ENCODE measurements at regions not wholly inside any gene's neighbourhood (a gene's known extent, or its start where the extent isn't known, plus 50 kb on each side); places are given as distances from the start of the nearest gene placed in this dataset.
"Not testable (repeated sequence)": the region's sequence is repeated elsewhere in the genome, so short reads cannot be mapped to it uniquely, and the experiment has no call there.

- DNase-seq, result no peak
Observed at GRCh38 chr15:69660114-69660513, 207.5 kb downstream of the RPLP1 start.

GRCh38 chr15:69660658-69661405 lies 208.2 kb downstream of the RPLP1 start:
- no peak for DNase-seq

GRCh38 chr15:69661446-69661845 lies 208.8 kb downstream of the RPLP1 start:
- no peak for DNase-seq

- DNase-seq, result no peak
Observed at GRCh38 chr15:69661871-69662644, 209.4 kb downstream of the RPLP1 start.

- DNase-seq, result no peak
Observed at GRCh38 chr15:69662645-69663000, 210.0 kb downstream of the RPLP1 start.

GRCh38 chr15:69663441-69663840 lies 210.8 kb downstream of the RPLP1 start:
- no peak for DNase-seq

- no peak for DNase-seq
Observed at GRCh38 chr15:69663982-69664381, 211.4 kb downstream of the RPLP1 start.

- DNase-seq, result no peak
Observed at GRCh38 chr15:69664572-69665571, 212.3 kb downstream of the RPLP1 start.

- no peak for DNase-seq
Observed at GRCh38 chr15:69665641-69666111, 213.1 kb downstream of the RPLP1 start.

- no peak for DNase-seq
Observed at GRCh38 chr15:69666441-69666882, 213.8 kb downstream of the RPLP1 start.

GRCh38 chr15:69666921-69667811 lies 214.5 kb downstream of the RPLP1 start:
- DNase-seq, result no peak

GRCh38 chr15:69668039-69668705 lies 215.6 kb downstream of the RPLP1 start:
- DNase-seq, result no peak

GRCh38 chr15:69668963-69669362 lies 216.3 kb downstream of the RPLP1 start:
- no peak for DNase-seq

GRCh38 chr15:69669446-69669845 lies 216.8 kb downstream of the RPLP1 start:
- no peak for DNase-seq

GRCh38 chr15:69673291-69673881 lies 220.8 kb downstream of the RPLP1 start:
- no peak for DNase-seq

- DNase-seq, result no peak
Observed at GRCh38 chr15:69675731-69676130, 223.1 kb downstream of the RPLP1 start.

- DNase-seq, result no peak
Observed at GRCh38 chr15:69677403-69677802, 224.8 kb downstream of the RPLP1 start.

GRCh38 chr15:69679623-69680228 lies 227.1 kb downstream of the RPLP1 start:
- DNase-seq, result no peak

- not testable (repeated sequence) for DNase-seq
Observed at GRCh38 chr15:69684823-69685222, 232.2 kb downstream of the RPLP1 start.

Measured in DMS79 treated with DMSO at 0.1 percent for 48 hours (cell line).